GM03348 (cell line): ENCODE measurements at regions not wholly inside any gene's neighbourhood (a gene's known extent, or its start where the extent isn't known, plus 50 kb on each side); places are given as distances from the start of the nearest gene placed in this dataset.
"Not testable (repeated sequence)": the region's sequence is repeated elsewhere in the genome, so short reads cannot be mapped to it uniquely, and the experiment has no call there.

Experiments used
- DNase-seq: peaks from one replicate; pipeline ENCODE4 v3.0.0; 2012; ENCODE audit warnings: low spot score

DNA sequence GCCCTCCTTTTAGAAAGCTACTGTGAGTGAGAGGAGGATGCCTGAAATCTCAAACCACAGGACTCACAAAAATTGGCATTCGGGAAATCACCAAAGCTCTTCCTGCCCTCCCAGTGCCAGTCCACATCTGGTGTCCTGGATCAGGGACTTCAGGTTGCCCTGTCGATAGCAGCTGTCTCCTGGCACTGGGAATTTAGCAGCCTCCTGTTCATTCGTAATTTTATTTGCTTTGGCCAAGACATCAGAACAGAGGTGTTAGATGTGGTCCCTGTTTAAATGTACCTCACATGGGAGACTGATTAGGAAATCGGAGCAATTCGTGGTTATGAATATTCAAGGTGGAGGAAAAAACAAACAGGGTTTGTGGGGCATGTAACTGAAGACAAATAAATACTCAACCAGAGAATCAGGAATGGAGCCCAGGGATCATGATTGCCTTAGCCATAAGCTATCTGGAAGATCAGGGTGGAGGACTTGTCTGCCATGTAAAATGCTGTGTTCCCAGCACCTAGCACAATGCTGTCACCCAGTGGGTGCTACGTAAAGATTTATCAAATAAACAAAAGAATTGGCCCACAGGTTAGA, 265.2 kb upstream of the PROK2 start:
- no peak for DNase-seq

DNA sequence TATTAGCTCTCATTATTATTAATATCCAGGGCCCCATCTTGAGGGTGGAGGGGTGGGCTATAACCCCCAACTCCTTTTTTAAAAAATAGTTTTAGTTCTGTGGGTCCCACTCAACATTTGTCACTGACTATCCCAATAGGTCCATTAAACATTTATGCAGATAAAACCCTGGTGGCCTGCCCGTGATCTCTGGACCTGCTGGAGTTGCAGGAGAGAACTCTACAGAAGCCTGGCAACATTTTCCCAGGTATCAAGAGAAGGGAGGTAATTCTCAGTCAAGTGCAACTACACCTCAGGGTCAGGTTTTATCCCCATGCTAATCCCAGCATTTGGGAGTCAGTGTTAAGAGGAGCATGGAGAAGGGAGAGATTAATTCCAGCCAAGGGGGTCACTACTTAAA, 264.4 kb upstream of the PROK2 start:
- DNase-seq: no peak

DNA sequence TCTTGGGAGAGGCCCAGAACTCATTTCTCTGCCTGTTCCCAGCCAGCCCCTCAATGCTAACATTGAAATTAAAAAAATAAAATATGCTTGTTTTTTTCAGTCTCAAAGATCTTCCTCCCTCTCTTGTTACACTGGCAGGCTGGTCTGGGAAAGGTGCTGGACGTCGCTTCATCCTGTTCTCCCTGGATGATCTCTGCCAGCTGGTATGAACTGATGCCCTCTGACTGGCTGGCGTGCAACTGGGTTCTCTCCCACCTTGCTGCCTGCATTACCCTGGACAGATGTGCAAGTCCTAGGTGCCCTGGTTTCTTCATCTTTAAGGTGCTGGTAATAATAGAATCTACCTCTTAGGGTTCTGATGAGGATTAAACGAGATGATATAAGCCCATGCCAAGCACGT, 263.9 kb upstream of the PROK2 start:
- no peak for DNase-seq

DNA sequence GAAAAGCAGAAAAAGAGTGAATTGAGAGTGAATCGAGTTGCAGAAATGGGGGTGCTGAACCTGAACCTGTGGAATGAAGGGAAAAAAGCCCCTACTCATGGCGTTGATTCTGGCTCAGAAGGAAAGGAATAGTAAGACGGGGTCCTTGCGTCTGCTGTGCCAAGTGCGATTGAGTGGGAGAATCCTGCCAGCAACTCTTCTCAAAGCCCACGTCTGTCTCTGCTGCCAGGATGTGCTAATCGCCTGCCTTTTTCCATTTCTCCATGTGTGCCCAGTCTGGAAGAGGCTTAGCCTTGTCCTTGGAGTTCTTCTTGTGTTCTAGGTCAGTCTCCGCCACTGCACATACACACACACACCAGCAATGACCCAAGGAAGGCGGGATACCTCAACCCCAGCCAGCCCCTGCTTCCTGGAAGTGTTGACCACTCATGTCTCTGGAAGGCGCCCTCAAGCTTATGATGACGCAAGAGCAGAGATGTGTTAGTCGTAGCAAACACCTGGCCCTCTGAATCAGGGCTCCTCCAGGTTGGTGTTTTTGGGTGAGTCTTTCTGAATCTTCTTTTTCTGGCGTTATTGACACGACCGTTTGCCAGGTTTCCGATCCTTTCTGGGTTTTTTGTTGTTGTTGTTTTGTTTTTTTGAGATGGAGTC, 262.4 kb upstream of the PROK2 start:
- DNase-seq: no peak

DNA sequence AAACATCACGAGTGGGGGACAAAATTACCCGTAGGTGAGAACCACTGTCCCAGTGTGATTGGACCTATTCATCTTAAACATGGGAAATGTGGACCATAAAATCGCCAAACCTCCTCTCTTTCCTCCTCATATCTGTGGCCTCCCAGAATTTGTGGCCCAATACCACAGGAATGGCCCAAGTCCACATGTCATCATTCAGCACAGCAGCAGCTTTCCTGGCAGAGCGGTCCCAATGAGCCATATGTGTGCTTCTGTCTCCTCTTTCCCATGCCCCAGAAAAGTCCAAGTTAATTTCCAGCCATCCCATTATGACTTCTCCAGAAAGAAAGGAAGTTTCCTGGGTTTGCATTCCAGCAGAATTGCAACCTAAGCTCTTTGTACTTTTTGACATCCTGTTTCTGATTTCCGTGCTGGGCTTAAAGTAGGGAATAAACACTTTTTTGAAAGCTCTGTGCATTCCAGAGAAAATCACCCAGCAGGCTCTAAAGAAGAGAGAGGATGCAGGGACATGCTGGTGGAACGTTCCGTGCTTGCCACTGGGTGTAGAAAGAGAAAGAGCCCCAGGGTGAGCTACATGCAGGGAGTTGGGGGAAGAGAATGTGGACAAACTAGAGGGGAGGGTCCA, 259.4 kb upstream of the PROK2 start:
- peak; percentile 29 for DNase-seq

DNA sequence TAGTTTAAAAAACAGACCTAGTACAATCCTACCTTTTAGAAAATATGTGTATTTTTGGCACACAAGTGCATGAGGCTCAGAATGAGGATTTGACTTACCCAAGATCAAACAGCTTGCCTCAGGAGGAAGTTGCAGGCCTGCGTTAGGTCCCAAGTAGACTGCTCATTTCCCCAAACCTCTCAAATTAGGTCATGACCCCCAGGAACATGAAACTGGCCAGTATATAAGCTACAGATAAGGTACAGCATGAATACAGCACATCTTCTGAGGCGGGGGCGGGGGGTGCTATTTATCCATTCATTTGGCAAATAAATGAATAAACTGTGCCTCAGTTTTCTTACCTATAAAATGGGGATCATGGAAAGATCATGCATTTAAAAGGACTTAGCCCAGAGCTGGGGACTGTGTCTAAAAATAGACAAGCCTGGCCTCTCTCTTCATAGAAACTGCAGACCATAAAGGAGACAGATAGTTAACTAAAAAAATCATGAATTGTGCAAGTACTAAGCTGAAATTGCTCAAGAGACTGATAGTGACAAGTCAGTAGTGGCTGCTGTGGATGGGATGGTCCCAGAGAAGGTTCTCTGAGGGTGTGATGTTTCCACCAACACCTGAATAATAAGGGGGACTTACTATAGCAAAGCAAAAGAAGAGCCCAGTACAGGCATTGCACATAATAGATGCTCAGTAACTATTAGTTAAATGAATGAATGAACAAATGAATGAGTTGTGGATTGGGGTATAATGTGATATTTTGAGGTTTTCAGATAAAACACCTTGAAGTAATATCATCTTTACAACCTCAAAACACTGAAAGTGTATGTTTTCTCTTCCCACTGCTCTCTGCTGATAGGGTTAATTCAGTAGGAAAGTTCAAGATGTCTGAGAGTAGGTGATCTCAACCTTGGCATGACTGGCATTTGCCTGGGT, 258.5 kb upstream of the PROK2 start:
- DNase-seq: no peak

DNA sequence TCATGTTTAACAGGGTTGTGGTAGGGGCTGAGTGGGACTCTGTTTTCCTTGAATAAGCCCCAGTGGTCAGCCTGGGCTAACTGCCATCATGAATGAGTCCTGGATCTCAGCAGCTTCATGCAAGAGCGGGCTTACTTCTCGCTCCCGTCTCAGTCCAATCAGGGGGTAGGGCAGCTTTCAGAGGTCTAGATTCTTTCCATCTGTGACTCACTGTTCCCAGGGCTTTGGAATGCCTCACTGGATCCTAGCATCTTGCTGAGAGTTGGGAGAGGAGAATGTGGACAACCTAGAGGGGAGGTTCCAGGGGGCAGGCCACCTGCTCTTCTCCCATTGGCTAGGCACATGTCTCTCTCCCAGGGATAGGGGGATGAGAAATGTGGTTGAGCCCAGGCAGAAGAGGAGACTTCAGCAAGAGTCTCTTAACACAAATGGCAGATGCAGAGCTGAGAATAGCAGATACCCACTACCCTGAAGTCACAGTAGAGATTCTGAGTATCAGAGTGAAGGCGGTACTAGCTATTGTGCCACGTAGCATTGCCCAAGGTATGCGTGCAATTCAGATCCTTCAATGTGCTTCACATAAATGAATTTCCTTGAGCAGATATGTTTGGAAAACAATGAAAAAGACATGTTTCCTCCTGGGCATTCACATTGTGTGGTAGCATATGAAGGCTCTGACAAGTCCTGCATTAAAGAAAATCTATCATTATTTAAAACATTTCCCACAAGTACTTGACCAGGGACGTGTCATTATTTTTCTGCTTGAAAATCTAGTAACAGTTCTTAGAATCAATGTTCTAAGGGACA, 257.7 kb upstream of the PROK2 start:
- peak; percentile 61 for DNase-seq

DNA sequence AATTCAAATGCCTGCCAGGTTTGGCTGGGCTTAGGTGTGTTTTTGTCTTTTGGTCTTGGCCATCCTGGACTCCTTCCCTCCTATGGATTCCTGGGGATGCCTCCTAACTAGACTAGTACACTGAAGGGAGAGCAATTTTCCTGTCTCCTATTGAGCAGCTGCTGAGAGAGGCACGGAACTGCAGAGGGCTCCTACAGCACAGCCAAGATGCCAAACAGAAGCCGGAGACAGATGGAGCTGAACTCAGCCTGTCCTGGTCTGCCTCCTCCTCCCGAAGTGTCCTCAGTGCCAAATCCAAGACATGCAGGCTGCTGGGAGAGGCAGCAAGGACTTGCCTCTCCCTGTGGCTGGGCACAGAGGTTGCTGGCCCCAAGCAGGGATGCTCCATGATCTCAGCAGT, 256.6 kb upstream of the PROK2 start:
- peak; percentile 22 for DNase-seq

DNA sequence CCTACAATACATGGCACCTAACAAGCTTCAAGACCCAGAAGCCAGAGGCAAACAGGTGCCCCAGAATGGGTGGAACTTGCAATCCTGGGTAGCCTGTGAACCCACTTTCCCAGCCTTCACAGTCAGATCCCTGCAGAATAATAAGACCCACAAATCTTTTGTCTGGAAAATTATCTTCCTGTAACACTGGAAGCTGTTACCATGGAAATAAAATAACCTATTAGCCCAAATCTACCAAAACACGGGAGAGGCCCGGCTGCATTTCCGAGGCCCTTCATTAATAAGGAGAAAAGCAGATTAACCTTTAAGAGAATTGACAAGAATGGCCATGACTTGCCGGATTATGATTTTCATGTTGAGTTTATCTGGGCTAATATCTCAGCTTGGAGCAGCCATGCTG, 256.1 kb upstream of the PROK2 start:
- no peak for DNase-seq

DNA sequence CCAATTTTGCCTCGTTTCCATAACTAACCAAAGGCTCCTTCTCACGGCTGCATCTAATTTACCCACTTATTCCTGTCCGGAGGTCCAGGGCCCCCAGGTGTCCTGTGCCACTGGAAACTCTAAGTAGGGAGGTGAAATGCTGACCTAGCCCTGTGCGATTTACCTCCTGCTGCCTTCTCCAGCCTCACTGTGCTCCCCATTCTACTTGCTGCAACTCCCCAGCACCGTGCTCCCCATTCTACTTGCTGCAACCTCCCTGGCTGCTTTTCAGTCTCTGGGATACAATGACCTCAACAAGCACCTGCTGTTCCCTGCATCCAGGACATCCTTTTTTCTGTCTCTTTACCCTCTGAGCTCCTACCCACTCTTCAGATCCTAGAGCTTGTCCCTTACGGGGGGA, 254.7 kb upstream of the PROK2 start:
- DNase-seq: no peak

DNA sequence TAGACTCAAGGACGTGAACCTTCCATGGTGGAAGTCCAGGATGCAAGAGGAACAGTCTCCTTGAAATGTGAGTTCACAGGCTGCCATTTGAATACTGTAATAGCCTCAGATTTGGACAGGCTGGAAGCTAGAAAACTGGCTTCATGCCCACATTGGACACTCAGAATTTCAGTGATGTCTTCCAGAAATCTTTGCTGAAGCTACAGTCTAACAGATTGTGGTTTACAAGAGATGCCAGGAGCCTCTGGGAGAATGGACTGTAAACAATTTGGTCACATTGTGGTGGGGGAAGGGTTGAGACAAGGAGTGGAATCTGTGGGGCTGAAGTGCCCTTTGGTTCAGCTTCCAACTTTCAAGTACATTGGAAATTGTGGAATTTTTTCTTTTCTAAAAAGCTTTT, 252.0 kb upstream of the PROK2 start:
- DNase-seq: peak; percentile 54

DNA sequence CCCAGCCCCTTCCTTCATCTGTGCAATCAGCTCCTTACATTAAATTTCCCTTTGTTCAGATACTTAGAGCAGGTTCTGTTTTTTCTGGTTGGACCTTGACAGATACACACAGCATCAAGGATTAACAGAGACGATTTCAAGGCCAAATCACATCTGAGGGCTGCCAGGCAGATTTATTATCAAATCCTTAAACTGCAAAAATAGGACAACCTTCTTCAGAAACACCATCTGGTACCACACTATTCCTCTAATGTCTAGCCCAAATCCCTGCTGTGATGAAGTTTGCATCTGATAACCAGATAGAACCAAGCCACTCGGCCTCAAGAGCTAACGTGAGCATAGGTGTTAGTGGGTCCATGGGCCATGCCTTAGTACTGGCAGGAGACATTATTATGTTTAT, 250.7 kb upstream of the PROK2 start:
- no peak for DNase-seq

DNA sequence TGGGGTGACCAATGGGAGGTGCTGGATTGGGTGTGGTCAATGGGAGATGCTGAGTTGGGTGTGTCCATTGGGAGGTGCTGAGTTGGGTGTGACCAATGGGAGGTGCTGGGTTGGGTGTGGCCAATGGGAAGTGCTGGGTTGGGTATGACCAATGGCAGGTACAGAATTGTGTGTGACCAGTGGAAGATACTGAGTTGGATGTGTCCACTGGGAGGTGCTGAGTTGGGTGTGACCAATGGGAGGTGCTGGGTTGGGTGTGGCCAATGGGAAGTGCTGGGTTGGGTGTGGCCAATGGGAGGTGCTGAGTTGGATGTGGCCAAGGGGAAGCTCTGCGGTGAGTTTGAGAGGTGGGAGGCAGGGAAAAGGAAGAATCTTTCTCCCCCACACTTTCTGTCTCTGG, 250.0 kb upstream of the PROK2 start:
- DNase-seq: no peak

DNA sequence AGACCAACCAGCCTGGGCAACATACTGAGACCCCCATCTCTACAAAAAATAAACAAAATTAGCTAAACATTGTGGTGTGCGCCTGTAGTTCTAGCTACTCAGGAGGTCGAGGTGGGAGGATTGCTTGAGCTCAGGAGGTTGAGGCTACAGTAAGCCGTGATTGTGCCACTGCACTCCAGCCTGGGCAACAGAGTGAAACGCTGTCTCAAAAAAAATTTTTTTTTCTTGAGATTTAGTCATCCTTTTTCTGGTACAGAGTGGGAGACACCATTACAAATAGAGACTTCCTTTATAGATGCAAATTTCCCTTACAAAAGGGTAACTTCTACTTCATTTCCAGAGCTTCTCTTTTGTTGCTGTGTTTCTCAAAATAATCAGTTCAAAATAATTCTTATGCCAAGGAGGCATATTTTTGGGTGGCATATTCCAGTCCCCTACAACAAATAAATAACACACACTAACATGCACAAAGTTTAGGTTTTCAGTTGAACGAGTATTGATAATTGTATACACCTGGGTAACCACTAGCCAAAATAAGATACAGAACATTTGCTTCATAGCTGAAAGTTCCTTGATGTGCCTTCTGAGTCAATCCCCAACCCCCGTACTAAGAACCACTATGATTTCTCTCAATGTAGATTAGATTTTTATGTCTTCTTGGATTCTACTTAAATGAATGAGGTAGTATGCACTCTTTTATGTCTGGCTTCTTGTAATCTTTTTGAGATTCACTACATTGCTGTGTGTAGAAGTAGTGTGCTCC, 248.9 kb upstream of the PROK2 start:
- no peak for DNase-seq

DNA sequence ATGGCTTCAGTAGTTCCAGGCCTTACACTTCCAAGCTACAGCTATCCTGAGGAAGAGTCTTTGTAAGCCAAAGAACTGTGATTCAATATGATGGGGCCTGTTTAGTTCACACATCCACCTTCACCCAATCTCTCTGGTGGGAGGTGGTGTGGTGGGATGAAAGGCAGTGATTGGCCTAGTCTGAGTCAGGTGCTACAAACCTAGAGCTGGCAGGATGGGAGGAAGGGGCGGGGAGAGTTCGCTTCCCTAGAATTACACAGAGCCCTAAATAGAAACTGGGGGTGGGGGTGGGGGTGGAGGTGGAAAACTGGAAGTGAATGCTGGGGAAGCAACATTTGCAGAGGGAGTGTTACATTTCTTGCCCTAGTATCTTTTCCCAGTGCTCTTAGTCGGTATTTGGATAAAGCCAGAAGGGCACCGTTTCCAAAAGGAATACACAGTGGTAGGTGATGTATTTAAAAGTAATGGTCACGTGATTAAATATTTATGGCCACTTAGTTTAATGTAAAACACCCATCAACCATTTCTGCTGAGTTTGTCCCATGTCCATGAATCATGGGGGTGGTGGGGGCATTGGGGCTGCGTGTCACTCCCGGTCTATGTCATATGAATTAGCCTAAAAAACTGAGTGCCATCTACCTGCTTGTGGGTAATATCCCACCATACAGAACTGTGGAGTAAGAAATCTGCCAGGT, 247.6 kb upstream of the PROK2 start:
- no peak for DNase-seq

DNA sequence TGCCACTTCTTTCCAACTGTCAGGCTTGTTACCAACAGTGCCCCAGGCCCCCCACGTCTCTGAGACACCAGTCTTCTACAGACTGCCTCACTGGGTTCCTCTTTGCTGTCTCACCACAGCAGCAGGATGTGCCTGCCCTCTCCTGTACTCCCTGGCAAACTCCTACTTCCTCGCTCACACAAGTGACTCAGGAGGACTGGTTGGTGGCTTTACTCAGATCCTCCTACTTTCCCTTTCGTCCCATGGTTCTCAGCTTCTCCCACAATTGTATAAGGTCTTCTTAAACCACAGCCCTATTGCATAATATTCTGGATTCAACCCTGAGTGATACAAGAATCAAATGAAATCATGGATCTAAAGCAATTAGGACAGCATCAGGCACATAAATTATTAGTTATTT, 246.6 kb upstream of the PROK2 start:
- peak; percentile 53 for DNase-seq

DNA sequence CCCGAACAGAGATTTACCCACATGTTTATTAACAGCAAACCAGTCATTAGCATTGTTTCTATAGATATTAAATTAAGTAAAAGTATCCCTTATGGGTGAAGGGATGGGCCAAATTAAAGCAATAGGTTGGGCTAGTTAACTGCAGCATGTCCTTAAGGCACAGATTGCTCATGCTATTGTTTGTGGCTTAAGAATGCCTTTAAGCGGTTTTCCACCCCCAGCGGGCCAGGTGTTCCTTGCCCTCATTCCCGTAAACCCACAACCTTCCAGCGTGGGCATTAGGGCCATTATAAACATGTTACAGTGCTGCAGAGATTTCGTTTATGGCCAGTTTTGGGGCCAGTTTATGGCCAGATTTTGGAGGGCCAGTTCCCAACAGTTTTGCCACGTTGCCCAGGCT, 245.3 kb upstream of the PROK2 start:
- not testable (repeated sequence) for DNase-seq

DNA sequence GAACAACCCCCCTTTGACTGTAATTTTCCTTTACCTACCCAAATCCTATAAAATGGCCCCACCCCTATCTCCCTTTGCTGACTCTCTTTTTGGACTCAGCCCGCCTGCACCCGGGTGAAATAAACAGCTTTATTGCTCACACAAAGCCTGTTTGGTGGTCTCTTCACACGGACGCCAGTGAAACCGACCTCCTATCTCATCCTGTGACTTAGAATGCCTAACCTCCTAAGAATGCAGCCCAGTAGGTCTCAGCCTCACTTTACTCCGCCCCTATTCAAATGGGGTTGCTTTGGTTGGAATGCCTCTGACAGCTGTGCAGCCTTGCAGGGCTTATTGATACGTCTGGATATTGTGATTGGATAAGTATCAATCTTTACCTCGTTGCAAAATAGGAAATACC, 243.8 kb upstream of the PROK2 start:
- not testable (repeated sequence) for DNase-seq

DNA sequence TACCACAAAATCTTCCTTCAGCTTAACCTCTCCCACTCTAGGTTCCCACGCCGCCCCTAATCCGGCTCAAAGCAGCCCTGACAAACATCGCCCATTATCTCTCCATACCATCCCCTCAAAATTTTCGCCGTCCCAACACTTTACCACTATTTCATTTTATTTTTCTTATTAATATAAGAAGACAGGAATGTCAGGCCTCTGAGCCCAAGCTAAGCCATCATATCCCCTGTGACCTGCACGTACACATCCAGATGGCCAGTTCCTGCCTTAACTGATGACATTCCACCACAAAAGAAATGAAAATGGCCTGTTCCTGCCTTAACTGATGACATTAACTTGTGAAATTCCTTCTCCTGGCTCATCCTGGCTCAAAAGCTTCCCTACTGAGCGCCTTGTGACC, 243.4 kb upstream of the PROK2 start:
- DNase-seq: not testable (repeated sequence)

DNA sequence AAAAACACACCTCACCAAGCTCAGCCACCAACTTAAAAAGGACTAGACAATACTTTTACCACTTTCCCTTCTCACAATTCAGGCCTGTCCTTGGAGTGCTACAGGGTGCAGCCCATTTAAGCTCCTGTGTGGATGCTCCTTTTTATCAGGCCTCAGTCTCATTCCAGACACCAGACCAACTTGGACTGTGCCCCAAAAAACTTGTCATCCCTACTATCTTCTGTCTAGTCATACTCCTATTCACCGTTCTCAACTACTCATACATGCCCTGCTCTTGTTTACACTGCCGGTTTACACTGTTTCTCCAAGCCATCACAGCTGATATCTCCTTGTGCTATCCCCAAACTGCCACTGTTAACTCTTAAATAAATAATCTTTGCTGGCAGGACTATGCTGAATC, 242.8 kb upstream of the PROK2 start:
- not testable (repeated sequence) for DNase-seq

DNA sequence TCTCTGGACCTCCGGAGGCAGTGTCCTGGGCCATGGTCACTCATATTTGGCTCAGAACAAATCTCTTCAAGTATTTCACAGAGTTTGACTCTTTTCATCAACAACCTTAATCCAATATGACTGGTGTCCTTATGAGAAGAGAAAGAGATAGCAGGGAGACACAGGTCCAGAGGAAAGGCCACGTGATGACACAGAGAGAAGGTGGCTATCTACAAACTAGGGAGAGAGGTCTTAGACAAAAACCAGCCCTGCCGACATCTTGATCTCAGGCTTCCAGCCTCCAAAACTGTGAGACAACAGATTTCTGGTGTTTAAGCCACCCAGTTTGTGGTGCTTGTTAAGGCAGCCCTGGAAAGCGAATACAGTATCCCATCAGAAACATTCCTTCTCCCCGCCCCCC, 237.1 kb upstream of the PROK2 start:
- DNase-seq: no peak
